ENCODE measurements at regions not wholly inside any gene's neighbourhood (a gene's known extent, or its start where the extent isn't known, plus 50 kb on each side); places are given as distances from the start of the nearest gene placed in this dataset.

GRCh38 chr2:180130403-180130802 is 123.3 kb upstream of the CWC22 start:
- TF ChIP-seq POLR2AphosphoS5 (IDR thresholded peaks at IDR 0.05; ENCODE audit: low read depth, low read length) = no peak
- no peak for TF ChIP-seq FOXP2 (optimal IDR thresholded peaks at IDR 0.05; ENCODE audit: borderline replicate concordance, extremely low read depth, extremely low read length, insufficient read depth)
